ENCODE measurements at regions not wholly inside any gene's neighbourhood (a gene's known extent, or its start where the extent isn't known, plus 50 kb on each side); places are given as distances from the start of the nearest gene placed in this dataset.
A peak's percentile ranks its signal among the peaks of the same experiment; 100 is the strongest.

DNA sequence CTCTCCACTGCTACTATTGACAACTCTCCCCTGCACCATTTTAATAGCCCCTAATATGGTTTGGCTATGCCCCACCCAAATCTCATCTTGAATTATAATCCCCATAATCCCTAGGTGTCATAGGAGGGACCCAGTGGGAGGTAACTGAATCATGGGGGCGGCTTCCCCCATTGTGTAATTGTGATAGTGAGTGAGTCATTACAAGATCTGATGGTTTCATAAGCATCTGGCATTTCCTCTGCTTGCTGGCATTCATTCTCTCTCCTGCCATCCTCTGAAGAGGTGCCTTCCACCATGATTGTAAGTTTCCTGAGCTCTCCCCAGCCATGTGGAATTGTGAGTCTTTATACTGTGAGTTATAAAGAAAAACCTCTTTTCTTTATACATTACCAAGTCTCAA lies 74.1 kb upstream of the TCF21 start:
- no peak for TF ChIP-seq CTCF (IDR thresholded peaks at IDR 0.05; ENCODE audit: insufficient read depth, low read length, poor library complexity, severe bottlenecking)
- no peak for DNase-seq (ENCODE audit: extremely low read depth, insufficient read length)
- Histone ChIP-seq H3K4me3 (replicated peaks; ENCODE audit: low read depth, low read length) (no peak overlapping the region), H3K27me3 (replicated peaks; ENCODE audit: control insufficient read depth, insufficient read depth, low read length) (no peaks in the 10 kb centered on the region), H3K36me3 (ENCODE audit: control insufficient read depth, insufficient read depth, low read length) (no peaks in the 10 kb centered on the region)

- DNase-seq (ENCODE audit: extremely low read depth, insufficient read length): no peak
- Histone ChIP-seq H3K36me3 (ENCODE audit: control insufficient read depth, insufficient read depth, low read length) (no peaks in the 10 kb centered on the region), H3K4me3 (replicated peaks; ENCODE audit: low read depth, low read length) (no peak overlapping the region), H3K27me3 (replicated peaks; ENCODE audit: control insufficient read depth, insufficient read depth, low read length) (no peaks in the 10 kb centered on the region)
- TF ChIP-seq CTCF (IDR thresholded peaks at IDR 0.05; ENCODE audit: insufficient read depth, low read length, poor library complexity, severe bottlenecking): no peak
Observed at GRCh38 chr6:133815313-133815712, 73.6 kb upstream of the TCF21 start.

GRCh38 chr6:133816171-133816570 lies 72.7 kb upstream of the TCF21 start:
- no peak for DNase-seq (ENCODE audit: extremely low read depth, insufficient read length)
- H3K36me3 ChIP-seq (ENCODE audit: control insufficient read depth, insufficient read depth, low read length): no peaks in the 10 kb centered on the region
- no peak overlapping the region for H3K4me3 ChIP-seq (replicated peaks; ENCODE audit: low read depth, low read length)
- no peaks in the 10 kb centered on the region for H3K27me3 ChIP-seq (replicated peaks; ENCODE audit: control insufficient read depth, insufficient read depth, low read length)
- TF ChIP-seq CTCF (IDR thresholded peaks at IDR 0.05; ENCODE audit: insufficient read depth, low read length, poor library complexity, severe bottlenecking): no peak

- H3K4me3 ChIP-seq (replicated peaks; ENCODE audit: low read depth, low read length): no peak overlapping the region
- H3K36me3 ChIP-seq (ENCODE audit: control insufficient read depth, insufficient read depth, low read length): no peaks in the 10 kb centered on the region
- DNase-seq (ENCODE audit: extremely low read depth, insufficient read length): peak; percentile 18
- no peaks in the 10 kb centered on the region for H3K27me3 ChIP-seq (replicated peaks; ENCODE audit: control insufficient read depth, insufficient read depth, low read length)
- TF ChIP-seq CTCF (IDR thresholded peaks at IDR 0.05; ENCODE audit: insufficient read depth, low read length, poor library complexity, severe bottlenecking): peak; percentile 94
Observed at GRCh38 chr6:133817460-133818047, 71.4 kb upstream of the TCF21 start.

DNA sequence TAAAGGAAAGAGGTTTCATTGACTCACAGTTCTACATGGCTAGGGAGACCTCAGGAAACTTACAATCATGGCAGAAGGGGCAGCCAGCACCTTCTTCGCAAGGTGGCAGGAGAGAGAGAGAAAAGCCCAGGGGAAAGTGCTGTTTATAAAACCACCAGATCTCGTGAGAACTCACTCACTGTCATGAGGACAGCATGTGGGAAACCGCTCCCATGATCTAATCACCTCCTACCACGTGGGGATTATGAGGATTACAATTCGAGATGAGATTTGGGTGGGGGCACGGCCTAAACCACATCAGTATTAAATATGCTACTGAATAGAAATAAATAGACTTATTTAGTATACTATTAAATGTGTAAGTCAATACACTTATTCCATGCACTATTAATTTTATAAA lies 70.6 kb upstream of the TCF21 start:
- no peak overlapping the region for H3K4me3 ChIP-seq (replicated peaks; ENCODE audit: low read depth, low read length)
- TF ChIP-seq CTCF (IDR thresholded peaks at IDR 0.05; ENCODE audit: insufficient read depth, low read length, poor library complexity, severe bottlenecking): no peak
- H3K36me3 ChIP-seq (ENCODE audit: control insufficient read depth, insufficient read depth, low read length): no peaks in the 10 kb centered on the region
- no peaks in the 10 kb centered on the region for H3K27me3 ChIP-seq (replicated peaks; ENCODE audit: control insufficient read depth, insufficient read depth, low read length)
- no peak for DNase-seq (ENCODE audit: extremely low read depth, insufficient read length)

- no peak for DNase-seq (ENCODE audit: extremely low read depth, insufficient read length)
- no peak for TF ChIP-seq CTCF (IDR thresholded peaks at IDR 0.05; ENCODE audit: insufficient read depth, low read length, poor library complexity, severe bottlenecking)
- H3K4me3 ChIP-seq (replicated peaks; ENCODE audit: low read depth, low read length): no peak overlapping the region
Observed at GRCh38 chr6:133820208-133820607, 68.7 kb upstream of the TCF21 start.

More at GRCh38 chr6:133820208-133820607, 68.7 kb upstream of the TCF21 start:
- Histone ChIP-seq H3K27me3 (replicated peaks; ENCODE audit: control insufficient read depth, insufficient read depth, low read length) (no peaks in the 10 kb centered on the region), H3K36me3 (ENCODE audit: control insufficient read depth, insufficient read depth, low read length) (no peaks in the 10 kb centered on the region)
